Hippocampal formation (tissue), 2 donors: ENCODE measurements at regions not wholly inside any gene's neighbourhood (a gene's known extent, or its start where the extent isn't known, plus 50 kb on each side); places are given as distances from the start of the nearest gene placed in this dataset.

ENCODE experiments used
- DNase-seq, 2 donors: peaks; one replicate each; lab custom pipeline; 2025; lab: John Stamatoyannopoulos, UW

GRCh38 chr13:73748404-73748803 is 385.8 kb downstream of the KLF12 start:
- no peak for DNase-seq

- DNase-seq: no peak
These were observed 389.0 kb downstream of the KLF12 start for GRCh38 chr13:73745190-73745589.

- no peak for DNase-seq
These were observed 391.2 kb downstream of the KLF12 start for GRCh38 chr13:73742982-73743381.

- DNase-seq: no peak
These were observed 392.5 kb downstream of the KLF12 start for GRCh38 chr13:73741742-73742141.

GRCh38 chr13:73741111-73741510 is 393.1 kb downstream of the KLF12 start:
- no peak for DNase-seq

GRCh38 chr13:73740666-73741065 is 393.5 kb downstream of the KLF12 start:
- peak in 1 of 2 donors; percentile 56 for DNase-seq

GRCh38 chr13:73739394-73739793 is 394.8 kb downstream of the KLF12 start:
- no peak for DNase-seq

GRCh38 chr13:73738626-73739025 is 395.6 kb downstream of the KLF12 start:
- no peak for DNase-seq

- DNase-seq: no peak
These were observed 397.0 kb downstream of the KLF12 start for GRCh38 chr13:73737214-73737613.

- DNase-seq: no peak
These were observed 400.5 kb downstream of the KLF12 start for GRCh38 chr13:73733706-73734105.

- DNase-seq: no peak
These were observed 401.9 kb downstream of the KLF12 start for GRCh38 chr13:73732350-73732749.

- DNase-seq: no peak
These were observed 402.6 kb downstream of the KLF12 start for GRCh38 chr13:73731564-73731963.

GRCh38 chr13:73730014-73730413 is 404.2 kb downstream of the KLF12 start:
- no peak for DNase-seq

- DNase-seq: no peak
These were observed 405.2 kb downstream of the KLF12 start for GRCh38 chr13:73729046-73729445.

- DNase-seq: peak in 1 of 2 donors; percentile 31
These were observed 412.1 kb downstream of the KLF12 start for GRCh38 chr13:73722120-73722519.

- DNase-seq: no peak
These were observed 412.6 kb downstream of the KLF12 start for GRCh38 chr13:73721571-73721970.

GRCh38 chr13:73720216-73720840 is 413.9 kb downstream of the KLF12 start:
- no peak for DNase-seq

- DNase-seq: no peak
These were observed 416.0 kb downstream of the KLF12 start for GRCh38 chr13:73718246-73718645.

GRCh38 chr13:73717632-73718031 is 416.6 kb downstream of the KLF12 start:
- DNase-seq: no peak

- no peak for DNase-seq
These were observed 418.2 kb downstream of the KLF12 start for GRCh38 chr13:73715911-73716510.

GRCh38 chr13:73715114-73715910 is 418.9 kb downstream of the KLF12 start:
- no peak for DNase-seq

- DNase-seq: no peak
These were observed 419.7 kb downstream of the KLF12 start for GRCh38 chr13:73714522-73714921.

GRCh38 chr13:73708393-73708985 is 425.7 kb downstream of the KLF12 start:
- DNase-seq: peak; percentile 4 to 69
